ENCODE measurements at regions not wholly inside any gene's neighbourhood (a gene's known extent, or its start where the extent isn't known, plus 50 kb on each side); places are given as distances from the start of the nearest gene placed in this dataset.

- Histone ChIP-seq H3K9me3 (no peaks in the 10 kb centered on the region), H3K4me1 (no peaks in the 10 kb centered on the region), H3K4me3 (no peak overlapping the region), H3K36me3 (no peaks in the 10 kb centered on the region), H3K27ac (no peak overlapping the region), H3K27me3 (no peaks in the 10 kb centered on the region)
- TF ChIP-seq, protein P1, sequence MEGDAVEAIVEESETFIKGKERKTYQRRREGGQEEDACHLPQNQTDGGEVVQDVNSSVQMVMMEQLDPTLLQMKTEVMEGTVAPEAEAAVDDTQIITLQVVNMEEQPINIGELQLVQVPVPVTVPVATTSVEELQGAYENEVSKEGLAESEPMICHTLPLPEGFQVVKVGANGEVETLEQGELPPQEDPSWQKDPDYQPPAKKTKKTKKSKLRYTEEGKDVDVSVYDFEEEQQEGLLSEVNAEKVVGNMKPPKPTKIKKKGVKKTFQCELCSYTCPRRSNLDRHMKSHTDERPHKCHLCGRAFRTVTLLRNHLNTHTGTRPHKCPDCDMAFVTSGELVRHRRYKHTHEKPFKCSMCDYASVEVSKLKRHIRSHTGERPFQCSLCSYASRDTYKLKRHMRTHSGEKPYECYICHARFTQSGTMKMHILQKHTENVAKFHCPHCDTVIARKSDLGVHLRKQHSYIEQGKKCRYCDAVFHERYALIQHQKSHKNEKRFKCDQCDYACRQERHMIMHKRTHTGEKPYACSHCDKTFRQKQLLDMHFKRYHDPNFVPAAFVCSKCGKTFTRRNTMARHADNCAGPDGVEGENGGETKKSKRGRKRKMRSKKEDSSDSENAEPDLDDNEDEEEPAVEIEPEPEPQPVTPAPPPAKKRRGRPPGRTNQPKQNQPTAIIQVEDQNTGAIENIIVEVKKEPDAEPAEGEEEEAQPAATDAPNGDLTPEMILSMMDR (IDR thresholded peaks at IDR 0.05 in 4 of 5, conservative IDR thresholded peaks at IDR 0.05 in 1 of 5): no peak
- TF ChIP-seq POLR2A (IDR thresholded peaks at IDR 0.05): no peak
- in situ Hi-C loops (cut with MboI; ENCODE audit: low sequenced_read_pairs in 4 of 4) (loop anchor here in 2 of 4 donors (25.0 kb wide), 2 partner anchors 1375 to 1625 kb away; partner anchors contain the start of gene NRP2 (in 1 of the 2)), intact Hi-C loops (cut with DNase I; ENCODE audit: low total_unique reads) (no loop called here)
- no peak for ATAC-seq
- DNase-seq: no peak
Measured at GRCh38 chr2:204312105-204312504, 233.2 kb upstream of the PARD3B start.

DNA sequence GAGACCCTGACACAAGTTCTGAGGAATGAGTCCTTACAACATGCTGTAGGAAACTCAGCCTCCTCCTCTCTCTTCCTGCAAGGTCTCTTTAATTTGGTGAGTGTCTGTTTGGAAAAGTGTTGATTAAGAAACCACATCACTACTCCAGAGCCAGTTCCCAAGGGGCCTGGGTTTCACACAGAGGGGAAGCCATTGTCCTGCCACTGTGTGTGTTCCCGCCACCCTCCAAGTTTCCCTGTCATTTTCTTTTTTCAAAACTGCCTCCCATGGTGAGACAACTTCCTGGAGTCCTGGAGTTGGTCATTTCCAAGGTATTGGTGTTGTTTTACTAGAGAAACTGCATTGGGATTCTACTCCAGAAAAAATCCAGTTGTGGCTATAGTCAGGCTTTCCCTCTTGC is 232.0 kb upstream of the PARD3B start:
- ATAC-seq (no peak), DNase-seq (no peak)
- H3K4me1 ChIP-seq: no peaks in the 10 kb centered on the region
- H3K27me3 ChIP-seq: no peaks in the 10 kb centered on the region
- H3K27ac ChIP-seq: no peak overlapping the region
- H3K36me3 ChIP-seq: no peaks in the 10 kb centered on the region
- intact Hi-C loops (cut with DNase I; ENCODE audit: low total_unique reads): no loop called here
- H3K4me3 ChIP-seq: no peak overlapping the region
- TF ChIP-seq POLR2A (IDR thresholded peaks at IDR 0.05): no peak
- TF ChIP-seq, protein P1 (IDR thresholded peaks at IDR 0.05 in 4 of 5, conservative IDR thresholded peaks at IDR 0.05 in 1 of 5): no peak
- in situ Hi-C loops (cut with MboI; ENCODE audit: low sequenced_read_pairs in 4 of 4): loop anchor here in 2 of 4 donors (25.0 kb wide), 2 partner anchors 1374 to 1624 kb away; partner anchors contain the start of gene NRP2 (in 1 of the 2)
- no peaks in the 10 kb centered on the region for H3K9me3 ChIP-seq

- Histone ChIP-seq H3K27ac (no peak overlapping the region), H3K27me3 (no peaks in the 10 kb centered on the region), H3K9me3 (no peaks in the 10 kb centered on the region), H3K4me3 (no peak overlapping the region), H3K4me1 (no peaks in the 10 kb centered on the region), H3K36me3 (no peaks in the 10 kb centered on the region)
- in situ Hi-C loops (cut with MboI; ENCODE audit: low sequenced_read_pairs in 4 of 4) (loop anchor here in 2 of 4 donors (25.0 kb wide), 2 partner anchors 1372 to 1622 kb away; partner anchors contain the start of gene NRP2 (in 1 of the 2)), intact Hi-C loops (cut with DNase I; ENCODE audit: low total_unique reads) (no loop called here)
- DNase-seq: no peak
- no peak for ATAC-seq
- TF ChIP-seq, protein P1 (IDR thresholded peaks at IDR 0.05 in 4 of 5, conservative IDR thresholded peaks at IDR 0.05 in 1 of 5): no peak
- no peak for TF ChIP-seq POLR2A (IDR thresholded peaks at IDR 0.05)
Measured at GRCh38 chr2:204315236-204315662, 230.0 kb upstream of the PARD3B start.

- Histone ChIP-seq H3K27me3 (no peaks in the 10 kb centered on the region), H3K9me3 (no peaks in the 10 kb centered on the region), H3K36me3 (no peaks in the 10 kb centered on the region), H3K4me1 (peaks cover 0 to 3% of the 10 kb centered on the region in 2 donors), H3K4me3 (no peak overlapping the region), H3K27ac (no peak overlapping the region)
- no peak for DNase-seq
- TF ChIP-seq, protein P1 (IDR thresholded peaks at IDR 0.05 in 4 of 5, conservative IDR thresholded peaks at IDR 0.05 in 1 of 5): no peak
- TF ChIP-seq POLR2A (IDR thresholded peaks at IDR 0.05): no peak
- ATAC-seq: no peak
- in situ Hi-C loops (cut with MboI; ENCODE audit: low sequenced_read_pairs in 4 of 4): loop anchor here in 2 of 4 donors (25.0 kb wide), 2 partner anchors 1370 to 1620 kb away; partner anchors contain the start of gene NRP2 (in 1 of the 2)
- intact Hi-C loops (cut with DNase I; ENCODE audit: low total_unique reads): no loop called here
Measured at GRCh38 chr2:204317640-204318039, 227.6 kb upstream of the PARD3B start.
